ENCODE measurements at regions not wholly inside any gene's neighbourhood (a gene's known extent, or its start where the extent isn't known, plus 50 kb on each side); places are given as distances from the start of the nearest gene placed in this dataset.
A peak's percentile ranks its signal among the peaks of the same experiment; 100 is the strongest.

GRCh38 chr4:29726938-29727337, 993.2 kb upstream of the PCDH7 start:
- no peaks in the 10 kb centered on the region for H3K9me3 ChIP-seq (ENCODE audit: low read depth)
- H3K4me2 ChIP-seq: no peak overlapping the region
- no peaks in the 10 kb centered on the region for H3K27me3 ChIP-seq
- TF ChIP-seq EZH2phosphoT487 (IDR thresholded peaks at IDR 0.05; ENCODE audit: low read depth, severe bottlenecking, unreplicated experiment) (no peak), CTCF (IDR thresholded peaks at IDR 0.05; ENCODE audit: poor library complexity) (peak; percentile 25)
- DNase-seq (ENCODE audit: low spot score): no peak
- H3K27ac ChIP-seq: no peak overlapping the region
- no peak overlapping the region for H2AFZ ChIP-seq
- H3K9me2 ChIP-seq (replicated peaks; ENCODE audit: insufficient read depth): no peaks in the 10 kb centered on the region
- H3K36me3 ChIP-seq (replicated peaks; ENCODE audit: insufficient read depth, low read depth): no peaks in the 10 kb centered on the region
- no peak overlapping the region for H3K4me3 ChIP-seq
- H3K4me1 ChIP-seq (ENCODE audit: insufficient read depth): no peaks in the 10 kb centered on the region
- no peaks in the 10 kb centered on the region for H4K20me1 ChIP-seq (ENCODE audit: insufficient read depth, poor library complexity, severe bottlenecking)
- WGBS (ENCODE audit: low lambda C conversion rate, missing lambda C conversion rate): 68% methylated on average over 3 of the region's 3 CpGs
- no peaks in the 10 kb centered on the region for H3K79me2 ChIP-seq

GRCh38 chr4:29734343-29735213, 985.6 kb upstream of the PCDH7 start:
- Histone ChIP-seq H3K27me3 (no peaks in the 10 kb centered on the region), H3K9me3 (ENCODE audit: low read depth) (no peaks in the 10 kb centered on the region), H3K9me2 (replicated peaks; ENCODE audit: insufficient read depth) (no peaks in the 10 kb centered on the region), H4K20me1 (ENCODE audit: insufficient read depth, poor library complexity, severe bottlenecking) (no peaks in the 10 kb centered on the region), H2AFZ (no peak overlapping the region), H3K4me1 (ENCODE audit: insufficient read depth) (no peaks in the 10 kb centered on the region), H3K36me3 (replicated peaks; ENCODE audit: insufficient read depth, low read depth) (no peaks in the 10 kb centered on the region), H3K4me3 (no peak overlapping the region), H3K79me2 (no peaks in the 10 kb centered on the region), H3K27ac (no peak overlapping the region), H3K4me2 (no peak overlapping the region)
- DNase-seq (ENCODE audit: low spot score): no peak
- WGBS (ENCODE audit: low lambda C conversion rate, missing lambda C conversion rate): 72% methylated on average over 8 of the region's 8 CpGs
- no peak for TF ChIP-seq EZH2 (IDR thresholded peaks at IDR 0.05; ENCODE audit: borderline replicate concordance)
- no peak for TF ChIP-seq CTCF (IDR thresholded peaks at IDR 0.05; ENCODE audit: poor library complexity)
- TF ChIP-seq EZH2phosphoT487 (IDR thresholded peaks at IDR 0.05; ENCODE audit: low read depth, severe bottlenecking, unreplicated experiment): no peak

GRCh38 chr4:29756966-29757365, 963.2 kb upstream of the PCDH7 start:
- no peaks in the 10 kb centered on the region for H3K4me1 ChIP-seq (ENCODE audit: insufficient read depth)
- 72% methylated on average over 3 of the region's 3 CpGs for WGBS (ENCODE audit: low lambda C conversion rate, missing lambda C conversion rate)
- TF ChIP-seq EZH2phosphoT487 (IDR thresholded peaks at IDR 0.05; ENCODE audit: low read depth, severe bottlenecking, unreplicated experiment) (no peak), CTCF (IDR thresholded peaks at IDR 0.05; ENCODE audit: poor library complexity) (no peak), EZH2 (IDR thresholded peaks at IDR 0.05; ENCODE audit: borderline replicate concordance) (no peak)
- no peak overlapping the region for H3K4me2 ChIP-seq
- H3K27ac ChIP-seq: no peak overlapping the region
- H3K79me2 ChIP-seq: no peaks in the 10 kb centered on the region
- no peaks in the 10 kb centered on the region for H3K9me3 ChIP-seq (ENCODE audit: low read depth)
- H3K27me3 ChIP-seq: no peaks in the 10 kb centered on the region
- no peak for DNase-seq (ENCODE audit: low spot score)
- no peaks in the 10 kb centered on the region for H4K20me1 ChIP-seq (ENCODE audit: insufficient read depth, poor library complexity, severe bottlenecking)
- H2AFZ ChIP-seq: no peak overlapping the region
- H3K36me3 ChIP-seq (replicated peaks; ENCODE audit: insufficient read depth, low read depth): no peaks in the 10 kb centered on the region
- no peak overlapping the region for H3K4me3 ChIP-seq
- H3K9me2 ChIP-seq (replicated peaks; ENCODE audit: insufficient read depth): no peaks in the 10 kb centered on the region

Data from hepatocyte (in vitro differentiated cells).